Kidney (tissue), 13 donors: ENCODE measurements at regions not wholly inside any gene's neighbourhood (a gene's known extent, or its start where the extent isn't known, plus 50 kb on each side); places are given as distances from the start of the nearest gene placed in this dataset.

Source experiments
- DNase-seq, 5 donors: peaks; one replicate each; pipeline ENCODE4 v3.0.0-alpha.2; 2013 to 2020
- FAIRE-seq: peaks from 2 replicates; lab custom pipeline; 2012; peaks lifted over from hg19 to GRCh38; lab: Jason Lieb, UNC
- H3K27ac ChIP-seq, 2 donors: one replicate each; pipeline ENCODE4 v1.7.0; 2013; ENCODE audit warnings: low read depth in 2 of 2, low read length in 2 of 2, inconsistent platforms in 1 of 2
- H3K27me3 ChIP-seq: one replicate; pipeline ENCODE4 v1.7.1; 2013; ENCODE audit warnings: low read length, inconsistent platforms; ENCODE audit not compliant: control insufficient read depth, insufficient read depth
- H3K36me3 ChIP-seq, 3 donors: one replicate each; pipeline versions ENCODE4 v1.7.0 to v1.7.1; 2013; ENCODE audit warnings: low read length in 3 of 3, control low read depth in 1 of 3, inconsistent platforms in 1 of 3; ENCODE audit not compliant: insufficient read depth in 3 of 3, control insufficient read depth in 2 of 3
- H3K4me1 ChIP-seq, 3 donors: one replicate each; pipeline versions ENCODE4 v1.7.0 to v1.7.1; 2013; ENCODE audit warnings: low read length in 3 of 3, inconsistent platforms in 1 of 3, low read depth in 1 of 3; ENCODE audit not compliant: control insufficient read depth in 2 of 3, insufficient read depth in 2 of 3
- H3K4me3 ChIP-seq, 3 donors: one replicate each; pipeline versions ENCODE4 v1.7.0 to v1.8.1; 2013; ENCODE audit warnings: low read length in 3 of 3, control low read depth in 1 of 3, inconsistent platforms in 1 of 3
- H3K9ac ChIP-seq, 3 donors: one replicate each; pipeline versions ENCODE4 v1.7.0 to v1.7.1; 2013; ENCODE audit warnings: low read length in 3 of 3, control low read depth in 1 of 3, inconsistent platforms in 1 of 3
- H3K9me3 ChIP-seq, 3 donors: one replicate each; pipeline versions ENCODE4 v1.7.0 to v1.7.1; 2013; ENCODE audit warnings: low read length in 3 of 3, control low read depth in 1 of 3, inconsistent platforms in 1 of 3; ENCODE audit not compliant: control insufficient read depth in 2 of 3, insufficient read depth in 1 of 3
- intact Hi-C: fragments of 100-400 bp; cut with DNase I; formaldehyde crosslinking; loops from one replicate; pipeline ENCODE4 v1.11.1; 2022
- TF ChIP-seq, protein P1 (sequence below): IDR thresholded peaks from 3 replicates; pipeline ENCODE4 v1.5.1; 2012; ENCODE audit warnings: mild to moderate bottlenecking, moderate library complexity, borderline replicate concordance; ENCODE audit not compliant: insufficient read depth; ENCODE audit errors: extremely low read depth
- donor health status: control.
- donor health status: control.
- donor health status: control.
- donor health status: control.
- donor health status: control.
- donor health status: DM: yes; HTN: yes; CAD: no.
- donor health status: Normal renal cell carcinoma (clear cell type).

DNA sequence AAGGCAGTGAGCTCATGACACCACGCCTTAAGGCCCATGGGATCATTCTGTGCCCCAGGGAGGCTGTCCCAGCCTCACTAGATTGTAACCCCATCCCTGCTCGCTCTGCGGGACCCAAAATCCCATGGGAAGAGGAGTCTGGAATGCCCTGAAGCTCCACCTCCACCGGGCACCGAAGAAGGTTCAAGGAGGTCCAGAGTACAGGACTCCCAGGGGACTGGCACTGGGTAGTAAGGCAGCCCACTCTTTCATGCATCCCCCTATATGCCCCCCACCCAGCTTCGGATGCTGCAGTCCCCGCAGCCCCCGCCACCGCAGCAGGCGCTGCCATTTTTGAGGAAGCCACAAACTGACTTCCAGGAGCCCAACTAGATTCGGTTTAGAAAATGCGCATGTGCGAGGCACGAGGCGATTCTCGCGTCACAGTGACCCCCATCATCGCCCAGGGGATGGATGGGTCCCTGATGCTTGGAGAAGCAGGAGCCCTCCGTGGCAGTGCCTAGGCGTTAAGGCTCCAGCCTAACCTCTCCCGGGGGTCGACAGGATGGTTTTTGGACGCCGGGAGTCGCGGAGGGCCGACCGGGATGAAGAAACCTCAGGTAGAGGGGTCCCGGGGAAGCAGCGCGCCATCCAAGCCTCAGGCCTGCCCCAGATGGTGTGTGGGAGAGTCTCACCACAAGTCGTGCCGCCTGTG lies 1681.0 kb downstream of the TP53TG3F start:
- intact Hi-C loops, result no loop called here
- Histone ChIP-seq H3K27ac (no peak overlapping the region), H3K27me3 (no peaks in the 10 kb centered on the region), H3K9me3 (peaks cover 0 to 5% (median 0%) of the 10 kb centered on the region in 3 donors), H3K9ac (no peak overlapping the region), H3K36me3 (no peaks in the 10 kb centered on the region), H3K4me3 (no peak overlapping the region), H3K4me1 (no peaks in the 10 kb centered on the region)
- FAIRE-seq (no peak), DNase-seq (no peak)
- TF ChIP-seq, protein P1, sequence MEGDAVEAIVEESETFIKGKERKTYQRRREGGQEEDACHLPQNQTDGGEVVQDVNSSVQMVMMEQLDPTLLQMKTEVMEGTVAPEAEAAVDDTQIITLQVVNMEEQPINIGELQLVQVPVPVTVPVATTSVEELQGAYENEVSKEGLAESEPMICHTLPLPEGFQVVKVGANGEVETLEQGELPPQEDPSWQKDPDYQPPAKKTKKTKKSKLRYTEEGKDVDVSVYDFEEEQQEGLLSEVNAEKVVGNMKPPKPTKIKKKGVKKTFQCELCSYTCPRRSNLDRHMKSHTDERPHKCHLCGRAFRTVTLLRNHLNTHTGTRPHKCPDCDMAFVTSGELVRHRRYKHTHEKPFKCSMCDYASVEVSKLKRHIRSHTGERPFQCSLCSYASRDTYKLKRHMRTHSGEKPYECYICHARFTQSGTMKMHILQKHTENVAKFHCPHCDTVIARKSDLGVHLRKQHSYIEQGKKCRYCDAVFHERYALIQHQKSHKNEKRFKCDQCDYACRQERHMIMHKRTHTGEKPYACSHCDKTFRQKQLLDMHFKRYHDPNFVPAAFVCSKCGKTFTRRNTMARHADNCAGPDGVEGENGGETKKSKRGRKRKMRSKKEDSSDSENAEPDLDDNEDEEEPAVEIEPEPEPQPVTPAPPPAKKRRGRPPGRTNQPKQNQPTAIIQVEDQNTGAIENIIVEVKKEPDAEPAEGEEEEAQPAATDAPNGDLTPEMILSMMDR, result no peak

DNA sequence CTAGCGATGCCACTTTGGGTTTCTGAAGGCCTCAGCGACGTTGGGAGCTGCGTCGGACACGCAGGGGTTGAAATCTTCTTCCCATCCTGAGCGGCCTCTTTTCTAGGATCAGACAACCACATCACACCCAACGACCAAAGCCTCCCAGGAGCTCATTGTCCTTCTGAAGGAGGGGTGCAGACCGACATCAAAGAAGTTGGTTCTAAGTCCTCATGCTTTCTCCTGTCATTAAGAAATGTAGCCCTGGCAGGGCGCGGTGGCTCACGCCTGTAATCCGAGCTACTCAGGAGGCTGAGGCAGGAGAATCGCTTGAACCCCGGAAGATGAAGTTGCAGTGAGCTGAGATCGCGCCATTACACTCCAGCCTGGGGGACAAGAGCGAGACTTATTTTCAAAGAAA lies 1681.9 kb downstream of the TP53TG3F start:
- TF ChIP-seq, protein P1, result no peak
- Histone ChIP-seq H3K27ac (no peak overlapping the region), H3K4me3 (no peak overlapping the region), H3K9ac (no peak overlapping the region), H3K36me3 (no peaks in the 10 kb centered on the region), H3K4me1 (no peaks in the 10 kb centered on the region), H3K27me3 (no peaks in the 10 kb centered on the region), H3K9me3 (peaks cover 0 to 5% (median 5%) of the 10 kb centered on the region in 3 donors)
- DNase-seq, result no peak
- no peak for FAIRE-seq
- intact Hi-C loops, result no loop called here

DNA sequence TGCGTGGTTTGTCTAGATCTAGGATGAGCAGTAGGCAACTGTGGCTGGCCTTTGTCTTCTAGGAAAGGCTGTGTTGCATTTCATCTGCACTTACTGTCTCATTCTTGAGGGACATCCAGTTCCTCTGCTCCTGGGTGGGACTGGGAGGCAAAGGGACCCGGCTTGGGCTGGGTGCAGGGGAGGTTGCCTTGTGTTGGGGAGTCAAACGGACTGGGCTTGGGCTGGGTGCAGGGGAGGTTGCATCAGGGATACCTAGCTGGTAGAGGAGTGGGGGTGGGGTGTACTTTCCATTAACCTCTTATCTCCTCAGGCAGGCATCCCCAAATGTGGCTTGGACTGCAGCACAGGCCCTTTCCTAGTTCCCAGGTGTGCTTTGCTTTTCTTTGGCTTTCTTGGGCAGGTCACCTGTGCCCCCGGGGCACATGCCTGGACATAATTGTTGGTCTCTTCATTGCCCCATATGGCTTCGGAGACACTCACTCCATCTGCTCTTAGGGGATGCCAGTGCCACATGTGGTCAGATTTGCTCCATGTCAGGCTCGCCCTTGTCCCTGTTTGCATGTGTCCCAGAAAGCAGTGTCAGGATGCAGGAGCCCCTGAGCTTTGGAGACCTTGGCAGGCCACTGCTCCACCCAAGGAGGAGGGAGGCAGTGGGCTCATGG lies 1682.9 kb downstream of the TP53TG3F start:
- TF ChIP-seq, protein P1, result no peak
- H3K27ac ChIP-seq, result no peak overlapping the region
- H3K9me3 ChIP-seq, result peaks cover 0 to 8% (median 5%) of the 10 kb centered on the region in 3 donors
- intact Hi-C loops, result no loop called here
- FAIRE-seq (no peak), DNase-seq (no peak)
- H3K9ac ChIP-seq, result no peak overlapping the region
- H3K27me3 ChIP-seq, result no peaks in the 10 kb centered on the region
- no peaks in the 10 kb centered on the region for H3K4me1 ChIP-seq
- H3K36me3 ChIP-seq, result no peaks in the 10 kb centered on the region
- H3K4me3 ChIP-seq, result no peak overlapping the region
